PC-9 (cell line): ENCODE measurements at regions not wholly inside any gene's neighbourhood (a gene's known extent, or its start where the extent isn't known, plus 50 kb on each side); places are given as distances from the start of the nearest gene placed in this dataset.

Source experiments
- EZH2 ChIP-seq: fragments of 200-600 bp; sonication (generic); IDR thresholded peaks from 2 replicates; pipeline ENCODE4 v1.8.0; 2017; ENCODE audit warnings: antibody characterized with exemption, low read depth
- TF ChIP-seq, protein P1 (sequence below): fragments of 200-600 bp; sonication (generic); conservative IDR thresholded peaks from 2 replicates; pipeline ENCODE4 v1.6.1; 2017; ENCODE audit warnings: mixed run types, antibody characterized with exemption, mild to moderate bottlenecking, moderate library complexity

DNA sequence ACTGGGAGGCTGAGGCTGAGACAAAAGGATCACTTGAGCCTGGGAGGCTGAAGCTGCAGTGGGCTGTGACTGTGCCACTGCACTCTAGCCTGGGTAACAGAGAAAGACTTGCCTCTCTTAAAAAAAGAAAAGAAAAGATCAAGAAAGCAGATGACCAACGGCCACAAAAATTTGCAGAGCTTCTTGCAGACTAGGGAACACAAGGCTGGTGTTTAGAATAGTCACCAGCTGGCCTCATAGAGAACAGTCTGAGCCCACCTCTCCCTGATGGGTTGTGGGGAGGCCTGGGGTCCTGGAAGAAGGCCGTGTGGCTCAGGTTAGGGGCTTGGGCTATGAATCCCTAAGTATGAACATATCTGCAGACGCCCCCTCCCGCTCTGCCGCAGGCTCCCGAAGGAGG lies 73.7 kb upstream of the MED9 start:
- TF ChIP-seq, protein P1, sequence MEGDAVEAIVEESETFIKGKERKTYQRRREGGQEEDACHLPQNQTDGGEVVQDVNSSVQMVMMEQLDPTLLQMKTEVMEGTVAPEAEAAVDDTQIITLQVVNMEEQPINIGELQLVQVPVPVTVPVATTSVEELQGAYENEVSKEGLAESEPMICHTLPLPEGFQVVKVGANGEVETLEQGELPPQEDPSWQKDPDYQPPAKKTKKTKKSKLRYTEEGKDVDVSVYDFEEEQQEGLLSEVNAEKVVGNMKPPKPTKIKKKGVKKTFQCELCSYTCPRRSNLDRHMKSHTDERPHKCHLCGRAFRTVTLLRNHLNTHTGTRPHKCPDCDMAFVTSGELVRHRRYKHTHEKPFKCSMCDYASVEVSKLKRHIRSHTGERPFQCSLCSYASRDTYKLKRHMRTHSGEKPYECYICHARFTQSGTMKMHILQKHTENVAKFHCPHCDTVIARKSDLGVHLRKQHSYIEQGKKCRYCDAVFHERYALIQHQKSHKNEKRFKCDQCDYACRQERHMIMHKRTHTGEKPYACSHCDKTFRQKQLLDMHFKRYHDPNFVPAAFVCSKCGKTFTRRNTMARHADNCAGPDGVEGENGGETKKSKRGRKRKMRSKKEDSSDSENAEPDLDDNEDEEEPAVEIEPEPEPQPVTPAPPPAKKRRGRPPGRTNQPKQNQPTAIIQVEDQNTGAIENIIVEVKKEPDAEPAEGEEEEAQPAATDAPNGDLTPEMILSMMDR: no peak
- TF ChIP-seq EZH2: no peak
